ENCODE measurements at regions not wholly inside any gene's neighbourhood (a gene's known extent, or its start where the extent isn't known, plus 50 kb on each side); places are given as distances from the start of the nearest gene placed in this dataset.

DNA sequence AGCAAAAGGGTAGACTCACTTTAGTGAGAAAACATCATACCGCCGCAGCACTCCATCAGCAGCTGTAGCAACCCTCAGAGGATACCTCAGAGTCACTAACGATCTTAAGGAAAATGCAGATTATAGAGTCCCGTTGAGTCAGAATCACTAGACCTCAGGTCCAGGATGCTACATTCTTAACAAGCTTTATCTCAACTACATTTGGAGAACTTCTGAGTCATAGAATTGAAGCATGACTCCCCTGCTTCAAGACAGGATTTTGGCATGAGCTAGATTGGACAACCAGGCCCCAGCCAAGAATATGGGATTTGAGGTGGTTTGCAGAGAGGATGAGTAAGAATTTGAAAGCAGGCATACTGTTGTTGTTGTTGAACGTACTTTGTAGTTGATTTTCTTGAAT lies 118.9 kb upstream of the UBL3 start:
- in situ Hi-C loops (cut with HindIII; ENCODE audit: low sequenced_read_pairs), result no loop called here

DNA sequence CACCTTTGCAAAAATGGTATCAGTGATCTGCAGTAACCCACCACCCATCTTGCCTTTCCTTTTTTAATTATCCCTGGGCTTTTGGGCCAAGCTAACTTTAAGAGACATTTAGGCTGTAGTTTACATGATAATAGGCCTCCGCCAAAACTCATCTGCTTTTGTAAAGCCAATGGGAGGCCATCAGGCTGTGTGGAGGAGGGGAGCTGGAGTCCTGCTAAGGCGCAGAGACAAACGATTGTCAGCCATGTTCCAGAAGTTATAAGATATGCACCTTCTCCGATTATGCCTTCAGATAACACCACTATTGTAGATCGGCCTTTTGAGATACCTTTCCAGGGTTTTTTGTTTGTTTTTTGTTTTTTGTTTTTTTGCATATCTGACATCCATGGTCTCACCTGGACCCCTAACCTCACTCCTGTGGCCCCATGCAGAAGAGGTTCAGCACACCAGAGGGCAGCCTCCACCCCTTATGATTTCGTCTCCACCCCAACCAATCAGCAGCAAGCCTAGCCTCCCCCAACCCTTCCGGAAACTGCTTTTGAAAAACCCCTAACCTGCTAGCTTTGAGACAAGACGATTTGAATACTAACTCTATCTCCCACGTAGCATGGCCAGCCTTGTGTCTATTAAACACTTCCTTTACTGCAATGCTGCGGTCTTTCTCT lies 113.9 kb upstream of the UBL3 start:
- in situ Hi-C loops (cut with HindIII; ENCODE audit: low sequenced_read_pairs), result no loop called here

- in situ Hi-C loops (cut with HindIII; ENCODE audit: low sequenced_read_pairs), result no loop called here
Measured at GRCh38 chr13:29963089-29963488, 112.7 kb upstream of the UBL3 start.

DNA sequence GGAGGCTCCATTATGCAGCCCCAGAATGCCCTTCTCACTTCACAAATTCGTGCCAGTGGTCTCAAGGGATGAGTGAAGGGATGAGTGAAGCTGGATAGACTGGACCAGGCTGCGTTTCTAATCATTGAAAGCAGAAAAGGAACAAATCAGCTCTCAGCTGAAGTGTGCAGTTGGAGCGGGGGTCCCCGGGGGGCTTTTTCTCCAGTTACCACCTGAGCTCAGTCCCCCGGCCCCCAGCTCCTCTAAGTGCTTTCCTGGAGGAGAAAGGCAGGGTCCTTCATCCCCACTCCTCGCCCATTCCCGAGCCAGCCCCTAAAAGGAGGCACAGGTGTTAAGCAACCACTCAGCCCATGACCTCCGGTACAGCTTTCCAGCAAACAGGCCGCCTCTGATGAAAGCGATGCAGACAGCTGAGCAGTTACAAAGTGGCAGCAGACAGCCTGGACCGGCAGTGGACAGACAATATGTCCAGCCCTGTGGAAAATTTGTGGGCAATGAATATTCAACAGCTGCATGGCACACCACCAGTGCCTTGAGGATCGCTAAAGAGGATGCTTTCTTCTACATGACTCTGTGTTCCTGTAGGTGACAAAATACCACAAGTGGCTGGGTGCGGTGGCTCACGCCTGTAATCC lies 110.7 kb upstream of the UBL3 start:
- in situ Hi-C loops (cut with HindIII; ENCODE audit: low sequenced_read_pairs), result no loop called here

- in situ Hi-C loops (cut with HindIII; ENCODE audit: low sequenced_read_pairs), result loop anchor here (5.0 kb wide), 1 partner anchor 77 kb away; no protein-coding TSS in a partner anchor
Measured at GRCh38 chr13:29959603-29960002, 109.2 kb upstream of the UBL3 start.

GRCh38 chr13:29959086-29959485 lies 108.7 kb upstream of the UBL3 start:
- in situ Hi-C loops (cut with HindIII; ENCODE audit: low sequenced_read_pairs), result loop anchor here (5.0 kb wide), 1 partner anchor 77 kb away; no protein-coding TSS in a partner anchor

DNA sequence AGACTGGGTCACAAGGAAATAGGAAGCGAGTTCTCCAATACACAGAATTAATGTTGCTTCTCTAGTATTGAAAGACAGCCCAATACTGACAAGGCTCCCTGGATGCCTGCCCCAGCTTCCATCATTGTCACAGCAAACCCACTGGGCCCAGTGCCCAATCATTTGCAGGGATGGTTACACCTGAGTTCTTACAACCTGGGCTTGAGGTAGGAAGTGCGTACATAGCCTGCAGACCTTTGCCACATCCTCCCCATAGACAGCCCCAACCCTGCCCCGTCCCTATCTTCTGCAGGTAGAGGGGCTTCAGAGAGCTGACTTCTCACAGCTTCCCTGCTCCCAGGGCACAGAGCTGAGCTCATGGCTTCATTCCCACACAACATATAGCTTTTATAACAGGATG lies 108.1 kb upstream of the UBL3 start:
- in situ Hi-C loops (cut with HindIII; ENCODE audit: low sequenced_read_pairs), result loop anchor here (5.0 kb wide), 1 partner anchor 76 kb away; no protein-coding TSS in a partner anchor

- in situ Hi-C loops (cut with HindIII; ENCODE audit: low sequenced_read_pairs), result loop anchor here (5.0 kb wide), 1 partner anchor 75 kb away; no protein-coding TSS in a partner anchor
Measured at GRCh38 chr13:29957320-29957719, 106.9 kb upstream of the UBL3 start.

GRCh38 chr13:29956853-29957252 lies 106.4 kb upstream of the UBL3 start:
- in situ Hi-C loops (cut with HindIII; ENCODE audit: low sequenced_read_pairs), result loop anchor here (5.0 kb wide), 1 partner anchor 75 kb away; no protein-coding TSS in a partner anchor

DNA sequence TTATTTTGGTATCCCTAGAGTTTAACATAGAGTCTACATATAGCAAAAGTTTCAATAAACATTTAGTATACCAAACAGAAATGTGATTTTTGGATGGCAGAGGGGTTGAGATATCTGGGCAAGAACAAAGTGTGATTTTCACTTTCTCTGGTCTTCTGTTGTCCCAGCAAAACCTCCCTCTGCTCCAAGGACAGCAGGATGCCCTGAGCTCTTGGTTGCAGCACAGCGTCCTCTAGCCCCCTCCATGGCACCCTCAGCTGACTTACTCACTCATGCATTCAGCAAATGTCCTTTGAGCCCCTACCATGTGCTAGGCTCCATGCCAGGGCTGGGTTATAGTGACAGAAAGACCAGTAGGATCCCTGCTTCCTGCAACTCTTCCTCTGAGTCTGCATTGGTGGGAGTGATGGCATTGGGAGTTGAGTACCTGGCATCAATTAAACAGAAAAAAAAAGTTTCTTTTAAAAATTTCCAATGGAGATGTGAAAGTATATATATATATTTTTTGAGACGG lies 104.8 kb upstream of the UBL3 start:
- in situ Hi-C loops (cut with HindIII; ENCODE audit: low sequenced_read_pairs), result loop anchor here (5.0 kb wide), 1 partner anchor 73 kb away; no protein-coding TSS in a partner anchor

- in situ Hi-C loops (cut with HindIII; ENCODE audit: low sequenced_read_pairs), result loop anchor here (5.0 kb wide), 1 partner anchor 72 kb away; no protein-coding TSS in a partner anchor
Measured at GRCh38 chr13:29954082-29955028, 103.9 kb upstream of the UBL3 start.

- in situ Hi-C loops (cut with HindIII; ENCODE audit: low sequenced_read_pairs), result no loop called here
Measured at GRCh38 chr13:29953542-29953941, 103.1 kb upstream of the UBL3 start.

DNA sequence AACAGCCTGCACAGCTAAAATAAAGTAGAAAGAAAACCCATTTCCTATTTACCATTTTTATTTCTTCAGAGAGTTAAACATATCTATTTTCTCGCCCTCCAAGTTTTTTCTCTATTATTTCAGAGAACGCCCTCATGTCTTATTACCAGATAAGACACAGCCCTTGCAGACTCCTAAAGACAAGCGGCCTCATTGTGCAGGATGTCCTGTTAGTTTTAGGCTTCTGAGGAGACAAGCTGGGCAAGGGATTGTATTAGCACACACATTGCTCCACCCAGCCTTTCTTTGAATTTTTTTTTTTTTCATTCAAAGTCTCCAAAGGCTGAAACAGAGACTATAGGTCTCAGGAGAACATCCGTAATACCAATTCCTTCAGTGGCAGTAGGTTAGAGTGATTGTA lies 101.8 kb upstream of the UBL3 start:
- in situ Hi-C loops (cut with HindIII; ENCODE audit: low sequenced_read_pairs), result no loop called here

- in situ Hi-C loops (cut with HindIII; ENCODE audit: low sequenced_read_pairs), result no loop called here
Measured at GRCh38 chr13:29948791-29949190, 98.4 kb upstream of the UBL3 start.

GRCh38 chr13:29948244-29948643 lies 97.8 kb upstream of the UBL3 start:
- in situ Hi-C loops (cut with HindIII; ENCODE audit: low sequenced_read_pairs), result no loop called here

DNA sequence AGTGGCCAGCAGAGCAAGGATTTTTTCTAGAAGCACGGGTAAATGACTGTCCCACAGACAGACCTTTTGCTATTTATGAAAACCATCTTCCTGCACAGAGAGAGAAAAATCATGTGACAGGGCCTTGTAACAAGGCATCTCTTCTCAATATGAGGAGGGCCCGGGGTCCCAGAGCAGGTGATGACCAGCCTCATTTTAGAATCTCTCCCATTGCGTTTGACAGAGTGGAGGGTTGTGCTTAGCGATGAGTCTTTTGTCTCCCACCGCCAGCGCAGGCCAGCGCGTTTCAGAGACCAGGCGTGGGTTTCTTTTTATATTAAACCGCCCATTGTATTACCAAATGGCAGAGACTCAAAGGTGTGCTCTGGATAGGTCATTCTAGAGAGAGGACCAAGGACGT lies 97.4 kb upstream of the UBL3 start:
- in situ Hi-C loops (cut with HindIII; ENCODE audit: low sequenced_read_pairs), result no loop called here

GRCh38 chr13:29946093-29946492 lies 95.7 kb upstream of the UBL3 start:
- in situ Hi-C loops (cut with HindIII; ENCODE audit: low sequenced_read_pairs), result no loop called here

DNA sequence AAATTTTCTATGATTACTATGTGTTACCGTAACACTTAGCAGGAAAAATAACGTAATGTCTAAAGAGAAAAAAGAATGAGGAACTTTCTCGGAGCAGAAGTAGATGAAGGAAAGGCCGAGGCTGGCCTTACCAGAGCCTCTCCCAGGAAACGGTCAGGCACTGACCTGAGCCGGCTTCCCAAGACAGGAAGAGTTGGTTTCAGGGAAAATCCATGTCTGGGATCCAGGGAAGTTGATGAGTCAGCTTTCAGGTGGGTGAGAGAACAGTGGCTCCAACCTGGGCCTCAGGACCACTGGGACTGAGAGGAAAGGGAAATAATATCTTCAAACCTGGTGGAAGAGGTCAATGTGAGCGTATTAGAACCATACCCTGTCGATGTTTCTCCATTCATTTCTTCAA lies 93.3 kb upstream of the UBL3 start:
- in situ Hi-C loops (cut with HindIII; ENCODE audit: low sequenced_read_pairs), result no loop called here

DNA sequence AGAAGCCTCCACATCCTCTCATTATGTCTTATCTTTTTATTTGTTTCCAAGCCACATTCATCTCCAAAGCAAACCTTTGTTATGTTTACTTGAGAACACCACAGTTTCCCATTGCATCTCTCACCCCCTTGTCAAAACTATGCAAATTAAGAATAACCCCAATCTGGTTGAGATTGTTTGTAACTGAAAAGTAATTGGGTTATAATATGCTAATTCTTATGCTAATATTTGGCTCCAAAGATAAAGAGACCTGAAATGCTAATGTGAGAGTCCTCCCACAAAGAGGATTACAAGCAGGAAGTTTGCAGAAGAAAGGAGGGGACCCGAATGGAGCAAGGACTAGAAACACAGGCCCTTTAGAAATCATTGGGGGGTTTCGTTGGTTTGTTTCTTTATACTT lies 92.9 kb upstream of the UBL3 start:
- in situ Hi-C loops (cut with HindIII; ENCODE audit: low sequenced_read_pairs), result no loop called here

DNA sequence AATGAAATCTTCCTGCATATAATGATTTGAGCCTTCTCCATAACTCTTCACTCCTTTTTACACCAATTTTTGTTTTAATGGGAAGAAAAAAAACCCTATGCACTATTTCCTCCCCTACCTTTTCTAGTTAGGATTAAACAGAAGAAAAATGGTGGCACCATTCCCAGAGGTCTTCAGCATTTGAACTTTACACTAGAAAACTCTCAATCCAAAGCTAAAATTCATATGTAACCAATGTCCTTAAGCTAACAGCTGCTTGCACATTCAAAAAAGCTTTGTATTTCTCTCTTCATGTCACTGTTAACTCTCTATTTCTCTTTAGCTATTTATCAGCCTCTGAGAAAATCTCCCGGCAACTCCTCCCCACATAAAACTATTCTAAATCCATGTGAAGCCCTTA lies 90.3 kb upstream of the UBL3 start:
- in situ Hi-C loops (cut with HindIII; ENCODE audit: low sequenced_read_pairs), result no loop called here

- in situ Hi-C loops (cut with HindIII; ENCODE audit: low sequenced_read_pairs), result no loop called here
Measured at GRCh38 chr13:29939158-29939557, 88.7 kb upstream of the UBL3 start.
